ENCODE measurements at regions not wholly inside any gene's neighbourhood (a gene's known extent, or its start where the extent isn't known, plus 50 kb on each side); places are given as distances from the start of the nearest gene placed in this dataset.

DNA sequence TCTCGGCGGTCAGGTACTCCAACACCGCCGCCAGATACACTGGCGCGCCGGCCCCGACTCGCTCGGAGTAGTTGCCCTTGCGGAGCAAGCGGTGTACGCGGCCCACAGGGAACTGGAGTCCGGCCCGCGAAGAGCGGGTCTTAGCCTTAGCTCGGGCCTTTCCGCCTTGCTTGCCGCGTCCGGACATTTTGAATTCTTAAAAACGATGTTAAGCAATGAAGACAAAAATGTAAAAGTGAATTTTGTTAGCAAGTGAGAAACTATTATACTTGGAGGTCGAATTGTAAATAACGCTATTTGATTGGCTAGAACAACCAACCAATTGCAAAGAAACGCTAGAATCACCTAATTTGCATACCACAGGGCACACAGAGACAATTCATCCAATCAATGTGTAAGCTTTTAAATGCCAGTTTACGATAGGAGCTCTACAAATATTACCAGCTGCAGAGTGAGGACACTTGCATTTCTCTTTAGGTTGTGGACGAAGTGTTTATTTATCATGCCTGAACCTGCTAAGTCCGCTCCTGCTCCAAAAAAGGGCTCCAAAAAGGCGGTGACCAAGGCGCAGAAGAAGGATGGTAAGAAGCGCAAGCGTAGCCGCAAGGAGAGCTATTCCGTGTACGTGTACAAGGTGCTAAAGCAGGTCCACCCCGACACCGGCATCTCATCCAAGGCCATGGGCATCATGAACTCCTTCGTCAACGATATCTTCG, 112.0 kb downstream of the HFE start:
- TF ChIP-seq, protein P1, sequence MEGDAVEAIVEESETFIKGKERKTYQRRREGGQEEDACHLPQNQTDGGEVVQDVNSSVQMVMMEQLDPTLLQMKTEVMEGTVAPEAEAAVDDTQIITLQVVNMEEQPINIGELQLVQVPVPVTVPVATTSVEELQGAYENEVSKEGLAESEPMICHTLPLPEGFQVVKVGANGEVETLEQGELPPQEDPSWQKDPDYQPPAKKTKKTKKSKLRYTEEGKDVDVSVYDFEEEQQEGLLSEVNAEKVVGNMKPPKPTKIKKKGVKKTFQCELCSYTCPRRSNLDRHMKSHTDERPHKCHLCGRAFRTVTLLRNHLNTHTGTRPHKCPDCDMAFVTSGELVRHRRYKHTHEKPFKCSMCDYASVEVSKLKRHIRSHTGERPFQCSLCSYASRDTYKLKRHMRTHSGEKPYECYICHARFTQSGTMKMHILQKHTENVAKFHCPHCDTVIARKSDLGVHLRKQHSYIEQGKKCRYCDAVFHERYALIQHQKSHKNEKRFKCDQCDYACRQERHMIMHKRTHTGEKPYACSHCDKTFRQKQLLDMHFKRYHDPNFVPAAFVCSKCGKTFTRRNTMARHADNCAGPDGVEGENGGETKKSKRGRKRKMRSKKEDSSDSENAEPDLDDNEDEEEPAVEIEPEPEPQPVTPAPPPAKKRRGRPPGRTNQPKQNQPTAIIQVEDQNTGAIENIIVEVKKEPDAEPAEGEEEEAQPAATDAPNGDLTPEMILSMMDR (IDR thresholded peaks at IDR 0.05), result no peak
- TF ChIP-seq EZH2phosphoT487 (IDR thresholded peaks at IDR 0.05; ENCODE audit: borderline replicate concordance, low read depth) (no peak), REST (IDR thresholded peaks at IDR 0.05; ENCODE audit: low read depth, low read length) (peak; percentile 62; the same call in 1 of the 2 replicates), CHD2 (IDR thresholded peaks at IDR 0.05; ENCODE audit: low read length, partially characterized antibody) (peak; percentile 76), MAX (IDR thresholded peaks at IDR 0.05; ENCODE audit: low read depth) (no peak), GABPA (IDR thresholded peaks at IDR 0.05; ENCODE audit: low read depth) (no peak)
- TF ChIP-seq, protein P2, sequence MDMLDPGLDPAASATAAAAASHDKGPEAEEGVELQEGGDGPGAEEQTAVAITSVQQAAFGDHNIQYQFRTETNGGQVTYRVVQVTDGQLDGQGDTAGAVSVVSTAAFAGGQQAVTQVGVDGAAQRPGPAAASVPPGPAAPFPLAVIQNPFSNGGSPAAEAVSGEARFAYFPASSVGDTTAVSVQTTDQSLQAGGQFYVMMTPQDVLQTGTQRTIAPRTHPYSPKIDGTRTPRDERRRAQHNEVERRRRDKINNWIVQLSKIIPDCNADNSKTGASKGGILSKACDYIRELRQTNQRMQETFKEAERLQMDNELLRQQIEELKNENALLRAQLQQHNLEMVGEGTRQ (IDR thresholded peaks at IDR 0.05; ENCODE audit: borderline replicate concordance, low read depth, low read length), result no peak; the same call in 1 of the 2 replicates

Measured in SK-N-SH (cell line).